ENCODE measurements at regions not wholly inside any gene's neighbourhood (a gene's known extent, or its start where the extent isn't known, plus 50 kb on each side); places are given as distances from the start of the nearest gene placed in this dataset.

- H3K9ac ChIP-seq (ENCODE audit: insufficient read depth in 1 of 2, low read depth in 2 of 2, low read length in 2 of 2): no peak overlapping the region
- H3K36me3 ChIP-seq (ENCODE audit: control insufficient read depth, insufficient read depth, low read length): no peaks in the 10 kb centered on the region
- H3K27ac ChIP-seq (ENCODE audit: extremely low read depth, low read depth, low read length): no peak overlapping the region
- no peak overlapping the region for H2AFZ ChIP-seq (ENCODE audit: low read depth, low read length)
- no peaks in the 10 kb centered on the region for H3K4me1 ChIP-seq (replicated peaks in 1 of 2; ENCODE audit: control insufficient read depth in 2 of 2, insufficient read depth in 2 of 2, low read length in 2 of 2)
- ChIA-PET CTCF (ENCODE audit: low intra/inter-chr PET ratio) (no interaction called here), POLR2A (no interaction called here)
- intact Hi-C loops (cut with micrococcal nuclease): no loop called here
- DNase-seq (ENCODE audit: extremely low read depth in 1 of 4, low spot score in 3 of 4): no peak
- WGBS (ENCODE audit: insufficient coverage, low coverage, missing lambda C conversion rate): 3% methylated on average over 4 of the region's 4 CpGs
- H3K27me3 ChIP-seq (ENCODE audit: control insufficient read depth in 2 of 2, insufficient read depth in 2 of 2, low read length in 2 of 2): no peaks in the 10 kb centered on the region
- no peak for ATAC-seq
- no peaks in the 10 kb centered on the region for H3K9me3 ChIP-seq (replicated peaks; ENCODE audit: control insufficient read depth, insufficient read depth, low read depth, low read length)
- no peaks in the 10 kb centered on the region for H3K79me2 ChIP-seq (ENCODE audit: control insufficient read depth, insufficient read depth, low read length)
- H3K4me3 ChIP-seq: no peak overlapping the region
- in situ Hi-C loops (cut with MboI): no loop called here
- no peak overlapping the region for H3K4me2 ChIP-seq (ENCODE audit: insufficient read depth, low read length)
- BruUV-seq (replicated peaks): no TSS peak
- H4K20me1 ChIP-seq (replicated peaks; ENCODE audit: control insufficient read depth, insufficient read depth, low read length): no peaks in the 10 kb centered on the region
- no peak for FAIRE-seq
- no peaks in the 10 kb centered on the region for H3K9me1 ChIP-seq (ENCODE audit: control insufficient read depth, insufficient read depth, low read length)
- no peak for TF ChIP-seq SREBF1 (IDR thresholded peaks at IDR 0.05; ENCODE audit: borderline replicate concordance, low read depth, low read length)
- no peak for TF ChIP-seq CREB1 (IDR thresholded peaks at IDR 0.05)
- TF ChIP-seq CREB1 (CRISPR knock-in tag; IDR thresholded peaks at IDR 0.05): no peak
- TF ChIP-seq THRAP3 (IDR thresholded peaks at IDR 0.05; ENCODE audit: borderline replicate concordance): no peak
- no peak for TF ChIP-seq CEBPB (tag; IDR thresholded peaks at IDR 0.05)
- no peak for TF ChIP-seq CHD4 (IDR thresholded peaks at IDR 0.05; ENCODE audit: insufficient read depth, insufficient replicate concordance, low read depth, low read length, poor library complexity, severe bottlenecking)
- TF ChIP-seq, protein P1, sequence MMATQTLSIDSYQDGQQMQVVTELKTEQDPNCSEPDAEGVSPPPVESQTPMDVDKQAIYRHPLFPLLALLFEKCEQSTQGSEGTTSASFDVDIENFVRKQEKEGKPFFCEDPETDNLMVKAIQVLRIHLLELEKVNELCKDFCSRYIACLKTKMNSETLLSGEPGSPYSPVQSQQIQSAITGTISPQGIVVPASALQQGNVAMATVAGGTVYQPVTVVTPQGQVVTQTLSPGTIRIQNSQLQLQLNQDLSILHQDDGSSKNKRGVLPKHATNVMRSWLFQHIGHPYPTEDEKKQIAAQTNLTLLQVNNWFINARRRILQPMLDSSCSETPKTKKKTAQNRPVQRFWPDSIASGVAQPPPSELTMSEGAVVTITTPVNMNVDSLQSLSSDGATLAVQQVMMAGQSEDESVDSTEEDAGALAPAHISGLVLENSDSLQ (IDR thresholded peaks at IDR 0.05): no peak
- TF ChIP-seq RBFOX2 (IDR thresholded peaks at IDR 0.05; ENCODE audit: low read depth, low read length): no peak
- TF ChIP-seq CREB3 (tag; conservative IDR thresholded peaks at IDR 0.05; ENCODE audit: low read depth): no peak
- TF ChIP-seq, protein P2, sequence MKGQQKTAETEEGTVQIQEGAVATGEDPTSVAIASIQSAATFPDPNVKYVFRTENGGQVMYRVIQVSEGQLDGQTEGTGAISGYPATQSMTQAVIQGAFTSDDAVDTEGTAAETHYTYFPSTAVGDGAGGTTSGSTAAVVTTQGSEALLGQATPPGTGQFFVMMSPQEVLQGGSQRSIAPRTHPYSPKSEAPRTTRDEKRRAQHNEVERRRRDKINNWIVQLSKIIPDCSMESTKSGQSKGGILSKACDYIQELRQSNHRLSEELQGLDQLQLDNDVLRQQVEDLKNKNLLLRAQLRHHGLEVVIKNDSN (CRISPR knock-in tag; IDR thresholded peaks at IDR 0.05): no peak
- TF ChIP-seq GATA2 (CRISPR knock-in tag; IDR thresholded peaks at IDR 0.05): no peak
- TF ChIP-seq TRIM25 (IDR thresholded peaks at IDR 0.05; ENCODE audit: borderline replicate concordance): no peak
- TF ChIP-seq, protein P3, sequence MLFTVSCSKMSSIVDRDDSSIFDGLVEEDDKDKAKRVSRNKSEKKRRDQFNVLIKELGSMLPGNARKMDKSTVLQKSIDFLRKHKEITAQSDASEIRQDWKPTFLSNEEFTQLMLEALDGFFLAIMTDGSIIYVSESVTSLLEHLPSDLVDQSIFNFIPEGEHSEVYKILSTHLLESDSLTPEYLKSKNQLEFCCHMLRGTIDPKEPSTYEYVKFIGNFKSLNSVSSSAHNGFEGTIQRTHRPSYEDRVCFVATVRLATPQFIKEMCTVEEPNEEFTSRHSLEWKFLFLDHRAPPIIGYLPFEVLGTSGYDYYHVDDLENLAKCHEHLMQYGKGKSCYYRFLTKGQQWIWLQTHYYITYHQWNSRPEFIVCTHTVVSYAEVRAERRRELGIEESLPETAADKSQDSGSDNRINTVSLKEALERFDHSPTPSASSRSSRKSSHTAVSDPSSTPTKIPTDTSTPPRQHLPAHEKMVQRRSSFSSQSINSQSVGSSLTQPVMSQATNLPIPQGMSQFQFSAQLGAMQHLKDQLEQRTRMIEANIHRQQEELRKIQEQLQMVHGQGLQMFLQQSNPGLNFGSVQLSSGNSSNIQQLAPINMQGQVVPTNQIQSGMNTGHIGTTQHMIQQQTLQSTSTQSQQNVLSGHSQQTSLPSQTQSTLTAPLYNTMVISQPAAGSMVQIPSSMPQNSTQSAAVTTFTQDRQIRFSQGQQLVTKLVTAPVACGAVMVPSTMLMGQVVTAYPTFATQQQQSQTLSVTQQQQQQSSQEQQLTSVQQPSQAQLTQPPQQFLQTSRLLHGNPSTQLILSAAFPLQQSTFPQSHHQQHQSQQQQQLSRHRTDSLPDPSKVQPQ (CRISPR knock-in tag; IDR thresholded peaks at IDR 0.05; ENCODE audit: borderline replicate concordance): no peak
- TF ChIP-seq NRF1 (conservative IDR thresholded peaks at IDR 0.05 in 1 of 2, IDR thresholded peaks at IDR 0.05 in 1 of 2): no peak
Observed at GRCh38 chr10:128493811-128494210, 367.6 kb upstream of the MKI67 start.

All from K562 (cell line).